BLaER1 (cell line): ENCODE measurements at regions not wholly inside any gene's neighbourhood (a gene's known extent, or its start where the extent isn't known, plus 50 kb on each side); places are given as distances from the start of the nearest gene placed in this dataset.

Source experiments
- H3K27ac ChIP-seq: shearing (Covaris generic); formaldehyde crosslinking; 2 replicates; pipeline ENCODE4 v1.8.1; 2022
- H3K27me3 ChIP-seq: shearing (Covaris generic); formaldehyde crosslinking; 2 replicates; pipeline ENCODE4 v1.8.1; 2022
- H3K36me3 ChIP-seq: shearing (Covaris generic); formaldehyde crosslinking; 2 replicates; pipeline ENCODE4 v1.8.1; 2022
- H3K4me1 ChIP-seq: shearing (Covaris generic); formaldehyde crosslinking; 2 replicates; pipeline ENCODE4 v1.8.1; 2022
- H3K4me2 ChIP-seq: shearing (Covaris generic); formaldehyde crosslinking; 2 replicates; pipeline ENCODE4 v1.8.1; 2022
- H3K4me3 ChIP-seq: shearing (Covaris generic); formaldehyde crosslinking; 2 replicates; pipeline ENCODE4 v1.8.1; 2022
- H3K9ac ChIP-seq: shearing (Covaris generic); formaldehyde crosslinking; 2 replicates; pipeline ENCODE4 v1.8.1; 2022
- H3K9me3 ChIP-seq: shearing (Covaris generic); formaldehyde crosslinking; 2 replicates; pipeline ENCODE4 v1.8.1; 2022
- H4K20me1 ChIP-seq: shearing (Covaris generic); formaldehyde crosslinking; 2 replicates; pipeline ENCODE4 v1.8.1; 2022
- Cebpa-rat ChIP-seq: shearing (Covaris generic); IDR thresholded peaks from 2 replicates; pipeline ENCODE4 v1.8.1; 2022

- Histone ChIP-seq H3K9ac (no peak overlapping the region), H3K27ac (no peak overlapping the region), H3K9me3 (no peaks in the 10 kb centered on the region), H3K27me3 (no peaks in the 10 kb centered on the region), H3K36me3 (no peaks in the 10 kb centered on the region), H3K4me3 (no peak overlapping the region), H3K4me1 (no peaks in the 10 kb centered on the region), H3K4me2 (no peak overlapping the region), H4K20me1 (no peaks in the 10 kb centered on the region)
- no peak for TF ChIP-seq Cebpa-rat
Observed at GRCh38 chr6:97411610-97412009, 128.6 kb upstream of the MMS22L start.

GRCh38 chr6:97412511-97412910, 129.5 kb upstream of the MMS22L start:
- no peaks in the 10 kb centered on the region for H4K20me1 ChIP-seq
- H3K27me3 ChIP-seq = no peaks in the 10 kb centered on the region
- no peak overlapping the region for H3K4me2 ChIP-seq
- H3K36me3 ChIP-seq = no peaks in the 10 kb centered on the region
- TF ChIP-seq Cebpa-rat = no peak
- no peaks in the 10 kb centered on the region for H3K4me1 ChIP-seq
- H3K4me3 ChIP-seq = no peak overlapping the region
- no peak overlapping the region for H3K27ac ChIP-seq
- H3K9ac ChIP-seq = no peak overlapping the region
- H3K9me3 ChIP-seq = no peaks in the 10 kb centered on the region

- H3K4me3 ChIP-seq = no peak overlapping the region
- H3K27me3 ChIP-seq = no peaks in the 10 kb centered on the region
Observed at GRCh38 chr6:97422171-97422570, 139.2 kb upstream of the MMS22L start.

GRCh38 chr6:97423190-97423589, 140.2 kb upstream of the MMS22L start:
- no peak overlapping the region for H3K27ac ChIP-seq
- H3K4me3 ChIP-seq = no peak overlapping the region
- TF ChIP-seq Cebpa-rat = no peak
- H3K4me2 ChIP-seq = no peak overlapping the region
- no peaks in the 10 kb centered on the region for H3K4me1 ChIP-seq
- no peaks in the 10 kb centered on the region for H4K20me1 ChIP-seq
- H3K36me3 ChIP-seq = no peaks in the 10 kb centered on the region
- no peak overlapping the region for H3K9ac ChIP-seq
- H3K27me3 ChIP-seq = no peaks in the 10 kb centered on the region
- no peaks in the 10 kb centered on the region for H3K9me3 ChIP-seq

More at GRCh38 chr6:97422171-97422570, 139.2 kb upstream of the MMS22L start:
- TF ChIP-seq Cebpa-rat = no peak
- no peaks in the 10 kb centered on the region for H3K4me1 ChIP-seq
- no peaks in the 10 kb centered on the region for H3K36me3 ChIP-seq
- H3K9me3 ChIP-seq = no peaks in the 10 kb centered on the region
- H3K9ac ChIP-seq = no peak overlapping the region
- H4K20me1 ChIP-seq = no peaks in the 10 kb centered on the region
- H3K4me2 ChIP-seq = no peak overlapping the region
- no peak overlapping the region for H3K27ac ChIP-seq

GRCh38 chr6:97427648-97428047, 144.6 kb upstream of the MMS22L start:
- Histone ChIP-seq H3K9me3 (no peaks in the 10 kb centered on the region), H3K4me3 (no peak overlapping the region), H3K9ac (no peak overlapping the region), H4K20me1 (no peaks in the 10 kb centered on the region), H3K4me1 (no peaks in the 10 kb centered on the region), H3K27me3 (no peaks in the 10 kb centered on the region), H3K4me2 (no peak overlapping the region), H3K36me3 (no peaks in the 10 kb centered on the region), H3K27ac (no peak overlapping the region)
- no peak for TF ChIP-seq Cebpa-rat

- Histone ChIP-seq H4K20me1 (no peaks in the 10 kb centered on the region), H3K9me3 (no peaks in the 10 kb centered on the region), H3K27ac (no peak overlapping the region), H3K36me3 (no peaks in the 10 kb centered on the region), H3K4me2 (no peak overlapping the region), H3K27me3 (no peaks in the 10 kb centered on the region), H3K4me3 (no peak overlapping the region), H3K4me1 (no peaks in the 10 kb centered on the region), H3K9ac (no peak overlapping the region)
- no peak for TF ChIP-seq Cebpa-rat
Observed at GRCh38 chr6:97437087-97437486, 154.1 kb upstream of the MMS22L start.

GRCh38 chr6:97438011-97438671, 155.1 kb upstream of the MMS22L start:
- H3K4me3 ChIP-seq = no peak overlapping the region
- no peaks in the 10 kb centered on the region for H4K20me1 ChIP-seq
- H3K27me3 ChIP-seq = no peaks in the 10 kb centered on the region
- H3K4me2 ChIP-seq = no peak overlapping the region
- no peaks in the 10 kb centered on the region for H3K36me3 ChIP-seq
- no peak overlapping the region for H3K9ac ChIP-seq
- no peak overlapping the region for H3K27ac ChIP-seq
- H3K9me3 ChIP-seq = no peaks in the 10 kb centered on the region
- no peaks in the 10 kb centered on the region for H3K4me1 ChIP-seq
- no peak for TF ChIP-seq Cebpa-rat

GRCh38 chr6:97440590-97441176, 157.7 kb upstream of the MMS22L start:
- Histone ChIP-seq H3K9me3 (no peaks in the 10 kb centered on the region), H4K20me1 (no peaks in the 10 kb centered on the region), H3K27me3 (no peaks in the 10 kb centered on the region), H3K27ac (no peak overlapping the region), H3K36me3 (no peaks in the 10 kb centered on the region), H3K9ac (no peak overlapping the region), H3K4me3 (no peak overlapping the region), H3K4me1 (no peaks in the 10 kb centered on the region), H3K4me2 (no peak overlapping the region)
- no peak for TF ChIP-seq Cebpa-rat

- no peak overlapping the region for H3K9ac ChIP-seq
- H3K4me1 ChIP-seq = no peaks in the 10 kb centered on the region
- no peaks in the 10 kb centered on the region for H3K27me3 ChIP-seq
- no peak overlapping the region for H3K27ac ChIP-seq
- no peaks in the 10 kb centered on the region for H3K9me3 ChIP-seq
- H3K36me3 ChIP-seq = no peaks in the 10 kb centered on the region
- TF ChIP-seq Cebpa-rat = no peak
- H4K20me1 ChIP-seq = no peaks in the 10 kb centered on the region
- H3K4me2 ChIP-seq = no peak overlapping the region
- no peak overlapping the region for H3K4me3 ChIP-seq
Observed at GRCh38 chr6:97443408-97444080, 160.5 kb upstream of the MMS22L start.

- H3K4me1 ChIP-seq = no peaks in the 10 kb centered on the region
- H3K9ac ChIP-seq = no peak overlapping the region
- H3K9me3 ChIP-seq = no peaks in the 10 kb centered on the region
- H3K4me2 ChIP-seq = no peak overlapping the region
- H3K27ac ChIP-seq = no peak overlapping the region
- H3K4me3 ChIP-seq = no peak overlapping the region
- TF ChIP-seq Cebpa-rat = no peak
- no peaks in the 10 kb centered on the region for H3K36me3 ChIP-seq
- no peaks in the 10 kb centered on the region for H4K20me1 ChIP-seq
- H3K27me3 ChIP-seq = no peaks in the 10 kb centered on the region
Observed at GRCh38 chr6:97445407-97445806, 162.4 kb upstream of the MMS22L start.
